ENCODE measurements at regions not wholly inside any gene's neighbourhood (a gene's known extent, or its start where the extent isn't known, plus 50 kb on each side); places are given as distances from the start of the nearest gene placed in this dataset.

- Histone ChIP-seq H3K27me3 (ENCODE audit: insufficient read depth, low read length) (no peaks in the 10 kb centered on the region), H3K27ac (ENCODE audit: low read depth, low read length, poor library complexity, severe bottlenecking) (no peak overlapping the region), H3K9ac (ENCODE audit: low read length) (no peak overlapping the region)
These were observed 610.8 kb downstream of the GATA3 start for GRCh38 chr10:8665322-8665721.

GRCh38 chr10:8670461-8670860, 616.0 kb downstream of the GATA3 start:
- H3K4me2 ChIP-seq (ENCODE audit: low read length), result no peak overlapping the region
- H3K36me3 ChIP-seq (ENCODE audit: insufficient read depth, low read length), result no peaks in the 10 kb centered on the region
- H4K20me1 ChIP-seq (ENCODE audit: insufficient read depth, low read length), result no peaks in the 10 kb centered on the region

More at GRCh38 chr10:8665322-8665721, 610.8 kb downstream of the GATA3 start:
- H3K4me1 ChIP-seq (ENCODE audit: insufficient read depth, low read length, severe bottlenecking), result no peaks in the 10 kb centered on the region
- H2AFZ ChIP-seq (ENCODE audit: low read length), result no peak overlapping the region
- H3K4me3 ChIP-seq (ENCODE audit: low read depth, low read length, poor library complexity, severe bottlenecking), result no peak overlapping the region
- no peak for TF ChIP-seq EZH2 (IDR thresholded peaks at IDR 0.05; ENCODE audit: borderline replicate concordance, low read length)
- TF ChIP-seq CTCF (IDR thresholded peaks at IDR 0.05; ENCODE audit: low read length), result no peak
- H3K9me2 ChIP-seq (ENCODE audit: low read depth, low read length), result no peaks in the 10 kb centered on the region
- H4K20me1 ChIP-seq (ENCODE audit: insufficient read depth, low read length), result no peaks in the 10 kb centered on the region
- H3F3A ChIP-seq (ENCODE audit: insufficient read depth, low read length), result no peaks in the 10 kb centered on the region
- no peaks in the 10 kb centered on the region for H3K36me3 ChIP-seq (ENCODE audit: insufficient read depth, low read length)
- H3K4me2 ChIP-seq (ENCODE audit: low read length), result no peak overlapping the region
- H3K79me2 ChIP-seq (ENCODE audit: insufficient read depth, low read length), result no peaks in the 10 kb centered on the region
- no peaks in the 10 kb centered on the region for H3K9me3 ChIP-seq (ENCODE audit: low read length)

GRCh38 chr10:8674230-8674629, 619.7 kb downstream of the GATA3 start:
- no peaks in the 10 kb centered on the region for H3K36me3 ChIP-seq (ENCODE audit: insufficient read depth, low read length)
- TF ChIP-seq CTCF (IDR thresholded peaks at IDR 0.05; ENCODE audit: low read length) (no peak), EZH2 (IDR thresholded peaks at IDR 0.05; ENCODE audit: borderline replicate concordance, low read length) (no peak)

More at GRCh38 chr10:8670461-8670860, 616.0 kb downstream of the GATA3 start:
- no peak overlapping the region for H3K9ac ChIP-seq (ENCODE audit: low read length)
- H3F3A ChIP-seq (ENCODE audit: insufficient read depth, low read length), result no peaks in the 10 kb centered on the region
- no peaks in the 10 kb centered on the region for H3K9me3 ChIP-seq (ENCODE audit: low read length)
- H3K4me3 ChIP-seq (ENCODE audit: low read depth, low read length, poor library complexity, severe bottlenecking), result no peak overlapping the region
- H3K4me1 ChIP-seq (ENCODE audit: insufficient read depth, low read length, severe bottlenecking), result no peaks in the 10 kb centered on the region
- H3K9me2 ChIP-seq (ENCODE audit: low read depth, low read length), result no peaks in the 10 kb centered on the region
- no peak overlapping the region for H2AFZ ChIP-seq (ENCODE audit: low read length)
- TF ChIP-seq CTCF (IDR thresholded peaks at IDR 0.05; ENCODE audit: low read length) (no peak), EZH2 (IDR thresholded peaks at IDR 0.05; ENCODE audit: borderline replicate concordance, low read length) (no peak)
- H3K27me3 ChIP-seq (ENCODE audit: insufficient read depth, low read length), result no peaks in the 10 kb centered on the region
- no peak overlapping the region for H3K27ac ChIP-seq (ENCODE audit: low read depth, low read length, poor library complexity, severe bottlenecking)
- no peaks in the 10 kb centered on the region for H3K79me2 ChIP-seq (ENCODE audit: insufficient read depth, low read length)

More at GRCh38 chr10:8674230-8674629, 619.7 kb downstream of the GATA3 start:
- no peaks in the 10 kb centered on the region for H3K4me1 ChIP-seq (ENCODE audit: insufficient read depth, low read length, severe bottlenecking)
- no peaks in the 10 kb centered on the region for H3K9me3 ChIP-seq (ENCODE audit: low read length)
- no peak overlapping the region for H3K4me3 ChIP-seq (ENCODE audit: low read depth, low read length, poor library complexity, severe bottlenecking)
- H3K79me2 ChIP-seq (ENCODE audit: insufficient read depth, low read length), result no peaks in the 10 kb centered on the region
- H3K27me3 ChIP-seq (ENCODE audit: insufficient read depth, low read length), result no peaks in the 10 kb centered on the region
- H3F3A ChIP-seq (ENCODE audit: insufficient read depth, low read length), result no peaks in the 10 kb centered on the region
- H3K9me2 ChIP-seq (ENCODE audit: low read depth, low read length), result no peaks in the 10 kb centered on the region
- H4K20me1 ChIP-seq (ENCODE audit: insufficient read depth, low read length), result no peaks in the 10 kb centered on the region
- H3K27ac ChIP-seq (ENCODE audit: low read depth, low read length, poor library complexity, severe bottlenecking), result no peak overlapping the region
- H2AFZ ChIP-seq (ENCODE audit: low read length), result no peak overlapping the region
- H3K4me2 ChIP-seq (ENCODE audit: low read length), result no peak overlapping the region
- H3K9ac ChIP-seq (ENCODE audit: low read length), result no peak overlapping the region
